Right forelimb (tissue), 1 donor: ENCODE measurements at regions not wholly inside any gene's neighbourhood (a gene's known extent, or its start where the extent isn't known, plus 50 kb on each side); places are given as distances from the start of the nearest gene placed in this dataset.

Experiments
- DNase-seq: peaks from one replicate; pipeline ENCODE4 v3.0.0-alpha.2; 2018

DNA sequence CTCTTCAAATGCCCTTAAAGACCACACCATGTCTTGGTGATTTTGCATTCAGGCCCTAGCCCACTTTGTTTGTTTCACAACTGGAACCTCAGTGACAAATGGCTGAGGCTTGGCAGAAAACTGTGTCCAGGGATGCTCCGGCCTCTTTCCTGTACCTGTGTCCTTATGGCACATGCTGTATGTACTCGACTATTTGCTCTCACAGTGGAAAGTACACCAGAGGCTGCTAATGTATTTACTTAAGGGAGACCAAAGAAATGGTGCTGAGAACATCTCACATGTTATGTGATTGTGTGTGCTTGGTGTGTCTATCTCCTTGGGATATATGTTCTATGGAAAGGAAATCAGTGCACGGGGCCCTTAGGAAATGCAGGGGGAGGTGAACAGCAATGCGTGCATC, 263.3 kb downstream of the GADD45G start:
- DNase-seq = no peak

DNA sequence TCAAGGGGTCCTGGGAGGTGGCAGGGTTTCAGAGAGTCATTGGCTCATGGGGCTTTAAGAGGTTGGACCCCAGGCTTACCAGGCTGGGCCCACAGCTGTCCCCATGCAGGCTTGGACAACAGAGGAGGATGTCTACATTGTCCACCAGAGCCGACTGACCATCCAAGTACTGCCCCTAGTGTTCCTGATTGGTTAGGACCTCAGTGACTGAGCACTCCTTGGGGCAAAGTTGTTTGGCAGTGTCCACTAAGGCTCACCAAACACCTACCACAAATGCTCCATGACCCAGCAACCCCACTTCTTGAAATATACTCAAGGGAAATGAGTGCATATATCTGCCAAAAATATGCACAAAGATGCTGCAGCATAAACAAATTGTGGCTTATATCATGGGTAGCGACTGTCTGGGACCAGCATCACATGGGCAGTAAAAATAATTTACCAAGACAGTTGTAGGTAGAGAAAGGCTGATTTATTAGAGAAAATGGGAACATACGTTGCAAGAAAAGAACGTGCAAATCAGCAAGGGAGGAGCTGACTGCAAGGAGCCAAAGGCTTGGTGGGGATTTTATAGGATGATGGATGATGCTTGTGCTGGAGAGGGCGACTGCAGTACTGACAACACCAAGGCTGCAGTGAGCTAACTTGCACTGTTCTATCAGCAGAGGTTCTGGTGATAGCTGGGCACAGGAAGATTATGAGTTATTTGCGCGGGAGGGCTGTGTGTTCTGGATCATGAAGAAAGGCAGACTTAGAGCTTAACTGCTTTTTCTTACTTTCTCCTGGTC, 265.2 kb downstream of the GADD45G start:
- peak; percentile 27 for DNase-seq

DNA sequence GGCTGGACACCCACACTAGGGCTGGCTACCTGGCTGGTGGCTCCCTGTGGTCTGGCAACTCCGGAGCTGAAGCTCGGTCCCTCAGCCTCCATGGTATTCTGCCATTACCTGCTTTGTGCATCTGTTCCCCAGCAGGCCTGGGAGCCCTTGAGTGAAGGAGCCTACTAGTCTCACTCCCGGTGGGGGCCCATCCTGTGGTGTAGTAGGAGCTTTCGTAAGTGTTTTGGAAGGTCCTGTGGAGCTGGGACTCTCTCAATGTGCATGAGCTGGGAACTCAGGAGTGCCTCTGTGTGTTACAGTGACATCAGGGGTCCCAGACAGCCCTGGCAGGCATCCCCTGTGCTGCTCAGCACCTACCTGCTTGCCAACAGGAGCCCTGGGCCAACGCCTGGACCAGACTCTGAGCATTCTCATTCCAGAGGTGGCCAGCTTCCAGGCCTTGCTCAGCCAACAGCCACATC, 267.1 kb downstream of the GADD45G start:
- DNase-seq = peak; percentile 36

DNA sequence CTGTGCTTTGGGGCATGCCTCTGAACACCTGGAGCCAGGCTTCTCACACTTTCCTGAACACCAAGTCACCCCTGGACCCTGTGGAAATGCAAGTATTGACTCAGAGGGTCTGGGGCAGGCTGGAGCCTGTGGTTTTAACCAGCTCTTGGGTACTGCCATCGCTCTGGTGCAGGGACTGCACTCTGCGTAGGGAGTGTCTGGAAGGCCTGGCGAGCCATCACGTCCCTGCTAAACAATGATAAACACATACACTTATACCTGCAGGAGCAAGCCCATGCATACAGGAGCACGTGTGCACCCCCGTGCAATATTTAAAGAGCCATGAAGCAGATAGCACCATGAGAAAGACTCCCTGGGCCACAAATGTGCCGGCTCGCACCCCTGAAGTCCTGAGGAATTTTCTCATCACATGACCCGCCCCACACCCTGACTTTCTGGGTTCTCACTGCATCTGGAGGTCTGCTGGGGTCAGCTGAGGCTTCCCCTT, 267.7 kb downstream of the GADD45G start:
- peak; percentile 36 for DNase-seq

DNA sequence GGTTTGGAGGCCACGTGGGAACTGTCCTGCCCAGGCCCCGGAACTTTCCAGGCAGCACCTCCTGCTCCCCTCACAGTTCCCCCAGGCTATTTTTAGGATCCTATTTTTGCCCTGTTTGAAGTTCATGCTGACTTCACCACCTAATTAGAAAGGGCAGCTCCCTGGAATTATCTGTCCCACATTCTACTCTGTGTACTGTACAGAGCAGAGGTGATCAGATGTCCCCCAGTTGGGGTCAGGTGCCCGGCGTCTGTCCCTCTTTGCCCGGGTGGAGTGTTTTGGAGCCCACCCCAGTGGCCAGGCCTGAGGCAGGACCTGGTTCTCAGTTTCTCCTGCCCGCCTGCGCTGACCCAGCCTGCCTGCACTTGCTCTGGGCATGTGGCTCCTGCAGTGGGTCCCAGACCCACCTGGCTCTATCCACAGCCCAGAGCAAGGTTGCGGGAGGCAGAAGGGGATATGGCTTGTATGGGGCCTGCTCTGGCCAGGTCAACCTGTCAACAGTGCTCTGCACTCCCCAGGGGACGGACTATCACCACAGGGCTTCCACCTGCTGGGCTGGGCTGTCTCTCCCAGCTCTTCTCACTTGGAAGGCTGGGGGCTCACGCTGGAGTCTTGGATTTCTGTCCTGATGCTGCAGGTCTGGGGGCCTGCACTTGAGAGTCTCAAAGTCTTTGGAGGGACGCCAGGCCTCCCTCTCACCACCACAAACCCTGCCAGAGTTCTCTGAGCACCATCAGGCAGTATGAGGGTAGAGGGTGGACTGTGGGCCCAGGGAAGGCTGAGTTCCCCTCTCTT, 268.3 kb downstream of the GADD45G start:
- peak; percentile 30 for DNase-seq

DNA sequence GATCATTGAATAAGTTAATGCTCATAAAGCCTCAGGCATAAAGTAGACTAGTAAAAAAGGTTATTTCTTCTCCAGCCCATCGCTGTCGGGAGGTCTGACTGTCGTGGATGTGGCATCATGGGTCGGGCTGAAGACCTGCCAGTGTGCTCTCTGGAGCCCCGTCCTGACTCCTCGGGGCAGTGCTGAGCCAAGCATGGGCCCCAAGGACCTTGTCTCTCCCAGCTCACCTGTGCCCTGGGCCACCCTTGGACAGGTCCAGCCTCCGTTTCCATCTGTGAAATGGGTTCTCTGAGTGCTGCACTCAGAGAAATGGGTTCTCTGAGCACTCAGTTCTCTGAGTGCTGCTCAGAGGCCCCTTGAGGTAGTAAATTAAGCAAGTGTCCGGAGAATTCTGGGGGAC, 269.0 kb downstream of the GADD45G start:
- no peak for DNase-seq

DNA sequence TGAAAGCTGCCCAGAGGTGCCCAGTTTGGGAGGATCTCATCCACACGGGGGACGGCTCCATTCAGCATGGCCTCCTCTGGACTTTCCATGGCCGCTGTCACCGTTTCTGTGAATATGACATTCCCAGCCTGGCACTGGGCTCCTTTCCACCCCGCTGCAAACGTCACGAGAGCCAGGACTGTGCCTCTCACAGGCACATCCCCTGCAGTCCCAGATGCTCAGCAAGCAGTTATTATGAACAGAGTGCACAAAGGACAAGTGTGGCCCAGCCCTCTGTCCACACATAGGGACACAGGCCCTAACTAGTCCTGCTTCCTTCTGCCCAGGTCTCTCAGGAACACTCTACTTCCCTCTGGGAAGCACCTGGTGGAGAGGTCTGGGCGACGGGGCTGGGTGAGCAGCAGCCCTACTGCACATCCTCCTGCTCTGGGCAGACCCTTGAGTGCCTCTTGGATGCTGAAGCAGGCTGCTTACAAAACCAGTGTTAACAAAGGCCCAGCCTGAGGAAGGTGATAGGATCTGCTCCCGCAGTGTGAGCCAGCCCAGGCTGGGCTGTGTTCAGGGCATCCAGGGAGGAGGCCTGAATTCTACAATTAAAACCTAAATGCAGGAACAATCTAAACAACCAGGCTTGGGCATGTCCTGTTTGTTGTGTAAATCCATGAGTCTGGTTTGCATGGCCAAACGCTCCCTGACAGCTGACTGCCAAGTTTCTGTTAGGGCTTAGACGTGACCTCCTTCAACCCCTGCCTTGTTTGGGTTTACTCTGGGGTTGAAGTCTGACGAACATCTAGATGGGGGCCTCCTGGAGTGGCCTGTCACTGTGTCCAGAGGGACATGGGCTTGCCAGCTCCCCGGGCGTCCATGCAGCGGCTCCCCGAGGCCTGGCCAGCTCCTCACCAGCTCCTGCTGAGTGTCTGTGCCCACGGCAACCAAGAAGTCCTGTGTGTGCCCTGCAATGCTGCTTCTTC, 269.8 kb downstream of the GADD45G start:
- DNase-seq = peak; percentile 45

DNA sequence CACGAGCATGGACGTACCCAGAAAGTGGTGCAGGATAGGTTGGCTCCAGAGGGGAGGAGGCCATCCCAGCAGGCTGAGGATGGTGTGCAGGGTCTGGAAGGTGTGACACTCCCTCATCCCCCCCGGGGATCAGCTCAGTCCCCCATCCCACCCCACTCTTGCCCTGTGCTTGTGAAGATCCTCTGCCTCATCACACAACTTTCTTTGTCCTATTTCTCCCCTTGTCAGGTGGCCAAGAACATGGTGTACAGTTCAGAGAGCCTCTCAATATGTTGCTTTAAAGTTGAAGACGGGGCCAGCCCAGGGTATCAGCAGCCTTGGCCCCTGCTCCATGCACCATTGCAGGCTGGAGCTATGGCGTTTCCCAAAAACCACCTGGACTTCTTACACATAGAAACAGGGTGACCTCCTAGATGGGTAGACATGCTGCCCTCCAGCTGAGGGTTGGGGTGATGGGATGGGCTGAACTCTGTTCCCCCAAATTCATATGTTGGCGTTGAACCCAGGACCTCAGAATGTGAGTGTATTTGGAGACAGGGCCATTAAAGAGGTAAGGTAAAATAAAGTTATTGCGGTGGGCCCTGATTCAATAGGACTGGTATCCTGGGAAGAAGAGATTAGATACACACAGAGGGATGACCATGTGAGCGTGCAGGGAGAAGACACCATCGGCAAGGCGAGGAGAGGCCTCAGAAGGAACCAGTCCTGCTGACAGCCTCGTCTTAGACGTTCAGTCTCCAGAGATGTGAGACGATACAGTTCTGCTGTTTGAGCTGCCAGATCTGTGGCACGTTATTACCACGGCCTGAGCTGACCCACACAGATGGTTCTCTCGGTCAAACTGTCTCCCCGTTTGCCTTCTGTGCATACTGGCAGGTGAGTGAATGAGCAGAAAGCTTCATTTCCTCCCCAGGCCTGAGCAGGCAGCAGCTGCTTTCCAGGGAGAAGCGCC, 272.5 kb downstream of the GADD45G start:
- peak; percentile 38 for DNase-seq

DNA sequence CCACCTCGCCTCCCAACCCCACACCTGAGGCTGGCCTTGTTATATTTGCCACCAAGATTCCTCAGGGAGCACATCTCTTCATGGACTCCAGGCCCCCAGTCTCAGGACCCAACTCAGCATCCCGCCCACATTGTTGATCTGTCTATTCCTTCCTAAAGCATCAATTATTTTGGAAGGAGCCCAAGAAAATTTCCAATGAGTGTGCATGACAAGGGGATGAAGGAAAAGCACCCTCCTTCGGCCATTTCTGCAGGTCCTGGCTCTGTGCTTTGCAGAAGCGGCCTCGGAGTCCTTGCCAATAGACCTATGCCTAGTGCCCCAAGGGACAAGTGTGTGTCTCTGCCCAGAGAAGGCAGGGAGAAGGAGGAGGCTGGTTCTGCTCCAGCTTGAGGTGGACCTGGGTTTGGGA, 273.2 kb downstream of the GADD45G start:
- no peak for DNase-seq

DNA sequence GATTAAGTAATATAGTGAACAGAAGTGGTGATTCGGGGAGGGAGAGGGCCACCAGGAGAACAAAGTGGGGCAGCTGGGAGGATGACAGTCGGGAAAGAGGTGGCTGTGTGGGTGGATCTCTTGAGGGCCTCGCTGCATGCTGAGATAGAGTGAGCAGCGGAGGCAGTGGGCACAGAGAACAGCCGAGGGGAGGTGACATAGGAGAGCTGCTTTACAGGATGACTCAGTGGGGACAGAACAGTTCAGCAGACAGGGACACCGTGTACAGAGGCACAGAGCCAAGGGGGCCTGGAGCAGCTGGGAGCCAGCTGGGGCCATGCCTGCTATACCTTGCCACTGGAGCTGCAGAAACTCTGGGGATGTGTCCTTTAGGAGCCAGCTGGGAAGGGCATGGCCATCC, 273.9 kb downstream of the GADD45G start:
- peak; percentile 54 for DNase-seq

DNA sequence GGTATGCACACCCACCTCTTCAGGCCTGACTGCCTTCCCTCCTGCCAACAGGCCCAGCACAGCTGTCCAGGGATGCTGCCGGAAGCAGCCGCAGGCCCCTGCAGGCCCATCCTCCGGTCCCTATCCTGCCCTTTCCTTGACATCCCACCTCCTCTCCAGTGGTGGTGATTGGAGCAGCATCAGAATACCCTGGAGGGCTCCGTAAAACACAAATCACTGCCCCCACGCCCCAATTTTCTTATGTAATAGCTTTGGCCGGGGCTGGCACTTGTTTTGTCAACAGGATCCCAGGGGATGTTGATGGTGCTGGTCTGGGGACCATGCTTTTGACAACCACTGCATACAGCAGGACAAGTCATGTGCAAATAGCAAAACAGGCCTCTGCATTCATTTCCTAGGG, 274.5 kb downstream of the GADD45G start:
- no peak for DNase-seq

DNA sequence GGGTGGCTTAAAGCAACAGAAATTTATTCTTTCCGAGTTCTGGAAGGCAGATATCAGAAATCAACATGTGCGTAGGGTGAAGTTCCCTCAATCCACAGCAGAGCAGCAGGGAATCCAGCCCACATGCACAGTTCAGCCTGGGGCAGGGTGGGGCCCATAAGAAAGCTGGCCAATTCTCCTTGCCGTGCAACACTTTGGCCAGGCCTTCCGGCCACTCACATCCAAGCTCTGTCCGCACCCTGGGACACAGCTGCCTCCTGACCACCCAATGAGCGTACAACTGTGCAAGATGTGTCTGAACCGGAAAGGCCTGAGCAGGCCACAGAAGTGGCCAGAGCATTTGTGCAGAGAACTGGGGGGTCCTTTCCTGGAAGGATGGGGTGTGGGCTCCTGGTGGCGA, 274.9 kb downstream of the GADD45G start:
- peak; percentile 76 for DNase-seq

DNA sequence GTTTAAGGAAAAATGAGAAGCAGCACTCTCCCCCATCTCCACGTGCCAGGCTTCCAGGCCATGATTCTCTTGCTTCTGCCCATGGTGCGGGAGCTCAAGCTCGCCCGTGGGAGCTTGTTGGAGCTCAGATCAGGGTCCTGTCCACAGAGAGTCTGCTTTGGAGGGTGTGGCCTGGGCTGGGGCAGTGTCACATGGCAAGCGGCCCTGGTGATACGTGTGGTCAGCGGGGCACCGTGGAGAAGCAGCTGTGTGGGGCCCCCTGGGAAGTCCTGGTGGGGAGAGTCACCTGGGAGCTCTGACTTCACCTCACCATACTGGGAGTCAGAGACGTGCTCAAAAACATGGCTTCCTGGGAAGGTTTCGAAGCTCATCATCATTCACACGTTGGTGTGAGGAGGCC, 275.3 kb downstream of the GADD45G start:
- no peak for DNase-seq

DNA sequence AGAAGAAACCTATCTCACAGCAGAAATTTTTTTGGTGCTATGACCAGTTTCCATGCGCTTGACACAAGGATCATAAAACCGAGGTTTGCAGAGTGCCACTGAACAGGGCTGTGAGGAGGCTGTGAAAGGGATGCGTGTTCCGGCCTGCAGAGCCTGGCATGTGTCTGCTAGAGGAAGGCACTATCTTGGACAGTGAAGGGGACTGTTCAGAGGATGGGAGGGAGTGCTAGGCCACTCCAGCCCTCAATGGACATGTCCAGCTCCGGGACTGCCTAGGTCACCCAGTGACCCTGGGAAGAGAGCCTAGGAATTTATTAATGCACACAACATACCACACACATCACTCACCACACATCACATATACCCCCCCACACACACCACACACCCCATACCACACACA, 275.9 kb downstream of the GADD45G start:
- peak; percentile 30 for DNase-seq

DNA sequence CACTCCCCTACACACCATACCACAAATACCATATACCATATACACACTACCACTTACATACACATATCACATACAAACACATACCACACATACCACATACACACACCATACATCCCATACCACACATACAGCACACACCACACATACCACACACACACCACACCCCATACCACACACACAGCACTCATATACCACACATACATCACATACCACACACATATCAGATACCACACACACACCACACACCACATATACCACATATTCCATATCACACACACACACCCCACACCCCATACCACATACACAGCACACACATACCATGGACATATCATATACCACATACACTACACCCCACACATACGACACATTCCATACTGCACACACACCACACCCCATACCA, 276.6 kb downstream of the GADD45G start:
- DNase-seq = no peak

DNA sequence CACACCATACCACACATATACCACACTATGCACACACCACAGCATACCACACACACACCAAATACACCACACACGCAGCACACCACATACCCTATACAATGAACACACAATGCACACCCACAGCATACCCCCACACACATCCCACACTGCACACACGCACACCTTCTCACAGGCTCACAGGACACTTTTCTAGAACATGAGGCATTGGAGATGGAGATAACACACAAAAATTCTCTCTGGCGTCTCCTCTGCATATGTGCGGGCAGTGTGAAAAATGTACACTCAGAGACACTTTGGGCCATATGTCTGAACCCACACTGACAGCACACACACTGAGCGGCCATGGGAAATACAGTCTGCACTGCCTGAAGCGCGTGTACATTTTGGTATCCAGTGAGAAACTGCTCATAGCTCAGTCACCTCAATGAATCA, 278.1 kb downstream of the GADD45G start:
- DNase-seq = no peak

DNA sequence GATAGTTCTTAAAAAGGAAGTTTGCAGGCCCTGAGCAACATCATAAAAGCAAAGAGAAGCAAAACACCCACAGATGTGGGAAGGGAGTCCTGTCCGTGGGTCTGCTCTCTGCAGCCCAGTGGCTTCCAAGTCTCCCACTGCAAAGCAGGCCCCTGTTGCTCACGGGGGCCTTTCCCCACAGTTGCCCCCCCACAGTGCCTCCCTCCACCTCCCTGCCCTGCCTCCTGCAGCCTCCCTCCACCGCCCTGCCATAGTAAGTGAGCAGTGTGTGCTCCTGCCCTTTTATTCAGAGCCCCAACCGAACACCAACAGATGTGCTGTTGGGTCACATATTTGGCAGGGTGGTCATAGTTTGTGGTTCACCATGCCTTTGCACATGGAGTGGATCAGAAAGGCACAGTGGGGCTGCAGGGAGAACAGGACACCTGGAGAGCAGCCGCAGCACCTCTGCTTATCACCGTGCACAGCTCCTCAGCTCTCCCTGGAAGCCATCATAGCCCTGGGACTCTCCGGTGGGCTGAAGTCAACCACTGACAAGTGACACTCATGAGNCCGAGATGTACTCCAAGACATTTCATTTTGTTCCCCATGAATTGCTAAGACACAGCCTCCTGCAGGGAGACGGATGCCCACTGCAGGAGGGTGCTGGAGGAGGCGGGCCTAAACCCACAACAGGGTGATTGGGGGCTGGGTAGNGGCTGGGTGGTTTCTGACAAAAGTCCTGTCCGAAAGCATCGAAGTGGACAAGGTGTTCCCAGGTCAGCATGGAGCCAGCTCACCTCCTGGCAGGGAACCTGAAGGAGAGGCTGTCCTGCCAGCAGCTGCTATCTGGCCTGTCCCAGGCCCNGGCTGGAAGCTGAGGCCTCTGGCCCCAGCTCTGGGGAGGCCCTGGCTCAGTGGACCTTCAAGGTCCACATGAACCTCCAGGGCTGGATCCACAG, 278.9 kb downstream of the GADD45G start:
- DNase-seq = peak; percentile 19

DNA sequence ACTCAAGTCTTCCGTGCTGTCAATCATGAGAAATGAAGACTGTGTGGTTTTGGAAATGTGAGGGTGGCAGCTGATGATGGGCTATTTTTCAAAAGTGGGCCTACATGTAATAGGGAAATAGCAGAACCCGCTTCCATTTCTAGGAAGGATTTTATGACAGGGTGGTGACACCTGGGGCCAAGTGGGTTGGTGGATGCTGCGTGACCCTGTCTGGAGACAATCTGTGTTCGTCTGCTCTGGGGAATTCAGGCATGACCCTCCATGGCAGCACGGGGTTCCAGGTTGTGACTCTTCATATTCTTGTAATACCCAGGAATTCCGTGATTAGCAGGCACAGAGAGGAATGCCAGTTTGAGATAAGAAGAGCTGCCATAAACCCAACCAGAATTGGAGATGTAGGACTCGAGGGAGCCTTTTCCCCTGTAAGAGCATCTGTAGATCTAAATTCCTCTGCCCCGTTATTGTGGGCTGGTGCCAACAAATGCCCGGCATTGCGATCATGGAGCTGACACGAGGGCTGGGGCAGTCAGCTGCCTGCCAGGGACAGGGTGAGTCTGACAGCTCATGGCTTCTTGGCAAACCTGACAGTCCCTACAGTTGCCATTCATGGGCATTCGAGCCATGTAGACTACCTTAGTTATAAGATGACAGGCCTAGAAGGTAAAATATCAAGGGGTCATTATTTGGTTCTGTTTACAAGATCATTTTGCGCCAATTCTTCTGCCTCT, 279.7 kb downstream of the GADD45G start:
- DNase-seq = peak; percentile 35

DNA sequence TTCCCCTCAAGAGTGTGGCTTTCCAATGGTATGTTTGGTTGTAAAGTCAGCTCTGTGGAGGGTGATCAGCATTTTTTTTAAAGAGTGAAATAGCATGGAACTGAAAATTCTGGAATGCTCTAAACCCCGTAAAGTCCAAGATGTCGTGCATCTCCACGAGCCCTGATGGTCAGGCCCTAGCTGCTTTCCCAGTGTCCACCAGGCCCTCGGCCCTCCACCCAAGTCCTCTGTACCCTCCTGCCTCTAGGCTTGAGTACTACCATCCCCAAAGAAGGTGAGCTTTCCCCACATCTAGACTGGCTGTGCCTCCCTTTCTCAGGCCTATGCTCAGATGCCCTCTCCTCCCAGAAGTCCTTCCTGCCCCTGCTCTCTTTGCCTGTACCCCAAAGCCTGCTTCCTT, 280.3 kb downstream of the GADD45G start:
- no peak for DNase-seq

DNA sequence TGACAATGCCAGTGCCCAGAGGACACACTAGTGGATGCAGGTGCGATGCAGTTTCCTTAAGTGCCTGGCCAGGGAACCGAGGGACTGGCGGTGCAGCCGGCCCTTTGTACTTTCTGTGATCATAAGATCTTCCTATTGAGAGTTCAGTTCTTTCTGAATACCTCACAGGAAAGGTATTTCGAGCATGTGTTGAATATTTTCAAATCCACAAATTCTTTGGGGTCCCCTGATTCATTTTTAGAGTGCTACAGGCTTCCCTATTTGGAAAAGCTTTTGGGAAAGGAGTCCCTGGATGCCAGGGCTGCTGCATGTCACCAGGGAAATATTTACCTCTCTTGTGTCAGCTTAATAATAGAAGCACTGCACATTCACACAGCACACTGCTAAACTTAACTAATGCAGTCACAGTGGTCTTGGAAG, 281.5 kb downstream of the GADD45G start:
- peak; percentile 38 for DNase-seq
